Stimulated activated naive CD4-positive, alpha-beta T cell (primary cell): ENCODE measurements at regions not wholly inside any gene's neighbourhood (a gene's known extent, or its start where the extent isn't known, plus 50 kb on each side); places are given as distances from the start of the nearest gene placed in this dataset.

Experiments used
- DNase-seq, 6 experiments: peaks; one replicate each; lab custom pipeline; 2025; lab: John Stamatoyannopoulos, UW

GRCh38 chr13:78227709-78228108 lies 309.1 kb upstream of the EDNRB start:
- DNase-seq, result no peak

- no peak for DNase-seq
Measured at GRCh38 chr13:78215458-78216108, 297.0 kb upstream of the EDNRB start.

- no peak for DNase-seq
Measured at GRCh38 chr13:78201411-78201810, 282.8 kb upstream of the EDNRB start.

- no peak for DNase-seq
Measured at GRCh38 chr13:78198821-78199220, 280.2 kb upstream of the EDNRB start.

- DNase-seq, result no peak
Measured at GRCh38 chr13:78198419-78198818, 279.8 kb upstream of the EDNRB start.

GRCh38 chr13:78197231-78197630 lies 278.6 kb upstream of the EDNRB start:
- DNase-seq, result no peak

- DNase-seq, result no peak
Measured at GRCh38 chr13:78194904-78195639, 276.4 kb upstream of the EDNRB start.

GRCh38 chr13:78193846-78194245 lies 275.2 kb upstream of the EDNRB start:
- no peak for DNase-seq

GRCh38 chr13:78192716-78193115 lies 274.1 kb upstream of the EDNRB start:
- no peak for DNase-seq

- no peak for DNase-seq
Measured at GRCh38 chr13:78190296-78190695, 271.7 kb upstream of the EDNRB start.

- DNase-seq, result no peak
Measured at GRCh38 chr13:78187781-78188180, 269.1 kb upstream of the EDNRB start.

GRCh38 chr13:78185700-78186099 lies 267.1 kb upstream of the EDNRB start:
- DNase-seq, result no peak

- DNase-seq, result no peak
Measured at GRCh38 chr13:78183732-78184131, 265.1 kb upstream of the EDNRB start.

GRCh38 chr13:78182813-78183212 lies 264.2 kb upstream of the EDNRB start:
- DNase-seq, result no peak

- no peak for DNase-seq
Measured at GRCh38 chr13:78177306-78177705, 258.7 kb upstream of the EDNRB start.

- DNase-seq, result no peak
Measured at GRCh38 chr13:78176880-78177279, 258.2 kb upstream of the EDNRB start.

GRCh38 chr13:78169386-78169785 lies 250.8 kb upstream of the EDNRB start:
- DNase-seq, result no peak

- DNase-seq, result no peak
Measured at GRCh38 chr13:78168981-78169380, 250.3 kb upstream of the EDNRB start.

- no peak for DNase-seq
Measured at GRCh38 chr13:78161266-78161665, 242.6 kb upstream of the EDNRB start.

GRCh38 chr13:78160793-78161192 lies 242.2 kb upstream of the EDNRB start:
- DNase-seq, result no peak

GRCh38 chr13:78152415-78152814 lies 233.8 kb upstream of the EDNRB start:
- DNase-seq, result no peak

GRCh38 chr13:78147905-78148304 lies 229.3 kb upstream of the EDNRB start:
- no peak for DNase-seq

GRCh38 chr13:78145276-78145675 lies 226.6 kb upstream of the EDNRB start:
- DNase-seq, result no peak

GRCh38 chr13:78139765-78140164 lies 221.1 kb upstream of the EDNRB start:
- DNase-seq, result no peak
